Endothelial cell (in vitro differentiated cells): ENCODE measurements at regions not wholly inside any gene's neighbourhood (a gene's known extent, or its start where the extent isn't known, plus 50 kb on each side); places are given as distances from the start of the nearest gene placed in this dataset.

Source experiments
- DNase-seq: peaks from one replicate; pipeline ENCODE4 v3.0.0; 2021; ENCODE audit warnings: low spot score
- H3K27ac Mint-ChIP-seq: one replicate; pipeline ENCODE4 v1.8.0; 2021; ENCODE audit warnings: mixed read lengths, inconsistent platforms; ENCODE audit not compliant: unreplicated experiment
- H3K27me3 Mint-ChIP-seq: one replicate; pipeline ENCODE4 v1.8.0; 2021; ENCODE audit warnings: mild to moderate bottlenecking, moderate library complexity, mixed read lengths, inconsistent platforms; ENCODE audit not compliant: unreplicated experiment
- H3K36me3 Mint-ChIP-seq: one replicate; pipeline ENCODE4 v1.8.0; 2021; ENCODE audit warnings: mild to moderate bottlenecking, low read depth, mixed read lengths, inconsistent platforms; ENCODE audit not compliant: unreplicated experiment
- H3K4me1 Mint-ChIP-seq: one replicate; pipeline ENCODE4 v1.8.0; 2021; ENCODE audit warnings: mild to moderate bottlenecking, mixed read lengths, inconsistent platforms; ENCODE audit not compliant: unreplicated experiment
- H3K4me3 Mint-ChIP-seq: one replicate; pipeline ENCODE4 v1.8.0; 2021; ENCODE audit warnings: mild to moderate bottlenecking, mixed read lengths, inconsistent platforms; ENCODE audit not compliant: unreplicated experiment
- H3K9me3 Mint-ChIP-seq: one replicate; pipeline ENCODE4 v1.8.0; 2021; ENCODE audit warnings: mixed read lengths, inconsistent platforms; ENCODE audit not compliant: unreplicated experiment
- CTCF ChIP-seq: fragments of 200-600 bp; sonication (generic); IDR thresholded peaks from one replicate; pipeline ENCODE4 v1.5.0; 2021; ENCODE audit warnings: antibody characterized with exemption; ENCODE audit not compliant: unreplicated experiment

- Mint-ChIP-seq H3K4me3 (no peak overlapping the region), H3K36me3 (no peaks in the 10 kb centered on the region), H3K4me1 (no peaks in the 10 kb centered on the region), H3K9me3 (no peaks in the 10 kb centered on the region), H3K27ac (no peak overlapping the region), H3K27me3 (no peaks in the 10 kb centered on the region)
- DNase-seq, result no peak
- TF ChIP-seq CTCF, result no peak
Measured at GRCh38 chr3:148428862-148429605, 268.7 kb upstream of the AGTR1 start.

GRCh38 chr3:148433665-148434064, 264.0 kb upstream of the AGTR1 start:
- DNase-seq, result no peak
- H3K36me3 Mint-ChIP-seq, result no peaks in the 10 kb centered on the region
- no peaks in the 10 kb centered on the region for H3K4me1 Mint-ChIP-seq
- H3K4me3 Mint-ChIP-seq, result no peak overlapping the region
- no peak for TF ChIP-seq CTCF
- H3K9me3 Mint-ChIP-seq, result no peaks in the 10 kb centered on the region
- H3K27me3 Mint-ChIP-seq, result no peaks in the 10 kb centered on the region
- H3K27ac Mint-ChIP-seq, result no peak overlapping the region

GRCh38 chr3:148435534-148435933, 262.2 kb upstream of the AGTR1 start:
- no peaks in the 10 kb centered on the region for H3K4me1 Mint-ChIP-seq
- no peak overlapping the region for H3K27ac Mint-ChIP-seq
- TF ChIP-seq CTCF, result no peak
- no peaks in the 10 kb centered on the region for H3K27me3 Mint-ChIP-seq
- DNase-seq, result no peak
- H3K9me3 Mint-ChIP-seq, result no peaks in the 10 kb centered on the region
- no peak overlapping the region for H3K4me3 Mint-ChIP-seq
- no peaks in the 10 kb centered on the region for H3K36me3 Mint-ChIP-seq

- Mint-ChIP-seq H3K27me3 (no peaks in the 10 kb centered on the region), H3K9me3 (no peaks in the 10 kb centered on the region), H3K27ac (no peak overlapping the region), H3K36me3 (no peaks in the 10 kb centered on the region), H3K4me1 (no peaks in the 10 kb centered on the region), H3K4me3 (no peak overlapping the region)
- DNase-seq, result no peak
- TF ChIP-seq CTCF, result no peak
Measured at GRCh38 chr3:148439254-148439822, 258.4 kb upstream of the AGTR1 start.

- no peak for DNase-seq
- H3K4me1 Mint-ChIP-seq, result no peaks in the 10 kb centered on the region
- no peak overlapping the region for H3K27ac Mint-ChIP-seq
Measured at GRCh38 chr3:148441191-148441590, 256.5 kb upstream of the AGTR1 start.

More at GRCh38 chr3:148441191-148441590, 256.5 kb upstream of the AGTR1 start:
- Mint-ChIP-seq H3K36me3 (no peaks in the 10 kb centered on the region), H3K9me3 (no peaks in the 10 kb centered on the region), H3K27me3 (no peaks in the 10 kb centered on the region), H3K4me3 (no peak overlapping the region)
- TF ChIP-seq CTCF, result no peak
